HCT116 (cell line): ENCODE measurements at regions not wholly inside any gene's neighbourhood (a gene's known extent, or its start where the extent isn't known, plus 50 kb on each side); places are given as distances from the start of the nearest gene placed in this dataset.

Experiments
- ATAC-seq: fragments of 200-7000 bp; cut with Tn5 transposase; 2 replicates; pipeline ENCODE4 v1.9.1; 2020; ENCODE audit warnings: mild to moderate bottlenecking, moderate library complexity
- BruUV-seq: library from RNA; stranded (reverse); fragments of 400-500 nt; replicated peaks from 2 replicates; lab custom pipeline; 2021; lab: Mats Ljungman, UMichigan
- CTCF ChIA-PET: fragments of 300-600 bp; sonication (Branson Sonifier 250); formaldehyde crosslinking; loops from one replicate; lab custom pipeline; 2021; ENCODE audit warnings: antibody characterized with exemption; lab: Charles Lee
- POLR2A ChIA-PET: fragments of 300-600, 350-600 bp; sonication (Branson Sonifier 250); formaldehyde crosslinking; loops from one replicate; lab custom pipeline; 2021; ENCODE audit warnings: antibody characterized with exemption; lab: Charles Lee
- RAD21 ChIA-PET, 2 experiments: fragments of 300-600 bp; sonication (Branson Sonifier 250); formaldehyde crosslinking; loops; one replicate each; lab custom pipeline; 2023; ENCODE audit warnings: low total read pairs in 2 of 2; ENCODE audit not compliant: uncharacterized antibody in 2 of 2, unreplicated experiment in 2 of 2, low non-redundant PET in 1 of 2; lab: Charles Lee
- DNase-seq: peaks from one replicate; pipeline ENCODE4 v3.0.0-alpha.2; 2010; ENCODE audit warnings: low read depth, low spot score
- H2AFZ ChIP-seq: fragments of 200-600 bp; shearing (Covaris generic), sonication (generic); 2 replicates; pipeline ENCODE4 v1.6.1; 2017; ENCODE audit warnings: low read depth, mixed run types, mixed read lengths, antibody characterized with exemption, low read length; ENCODE audit not compliant: poor library complexity, severe bottlenecking
- H3K27ac ChIP-seq: 2 replicates; pipeline ENCODE4 v1.5.1; 2012; ENCODE audit warnings: low read depth, low read length
- H3K27me3 ChIP-seq: fragments of 200-600 bp; sonication (generic); 2 replicates; pipeline ENCODE4 v1.6.1; 2016; ENCODE audit warnings: mixed run types, low read length, mixed read lengths; ENCODE audit not compliant: insufficient read depth
- H3K36me3 ChIP-seq, 2 experiments: fragments of 200-500 bp in 1 of 2; fragments of 200-600 bp in 1 of 2; sonication (Bioruptor generic) in 1 of 2; sonication (generic) in 1 of 2; 2 replicates each; pipeline versions ENCODE4 v1.5.1 to v1.6.1; 2014 to 2016; ENCODE audit warnings: low read length in 2 of 2, inconsistent platforms in 1 of 2, mixed read lengths in 1 of 2, mixed run types in 1 of 2; ENCODE audit not compliant: insufficient read depth in 2 of 2, control insufficient read depth in 1 of 2
- H3K4me1 ChIP-seq, 2 experiments: fragments of 200-600 bp in 1 of 2; sonication (generic) in 1 of 2; 2 replicates each; pipeline versions ENCODE4 v1.5.1 to v1.6.1; 2012 to 2017; ENCODE audit warnings: low read length in 2 of 2, inconsistent platforms in 1 of 2, mild to moderate bottlenecking in 1 of 2, mixed read lengths in 1 of 2, mixed run types in 1 of 2, moderate library complexity in 1 of 2; ENCODE audit not compliant: insufficient read depth in 2 of 2, control insufficient read depth in 1 of 2
- H3K4me2 ChIP-seq: fragments of 200-600 bp; sonication (generic); 2 replicates; pipeline ENCODE4 v1.6.1; 2017; ENCODE audit warnings: mixed run types, low read length, mixed read lengths
- H3K4me3 ChIP-seq, 2 experiments: fragments of 200-600 bp in 1 of 2; sonication (generic) in 1 of 2; replicated peaks in 1 of 2; 2 replicates each; pipeline ENCODE4 v1.5.1; 2011 to 2016; ENCODE audit warnings: low read length in 2 of 2, control low read depth in 1 of 2, low read depth in 1 of 2, mild to moderate bottlenecking in 1 of 2, mixed read lengths in 1 of 2, mixed run types in 1 of 2
- H3K79me2 ChIP-seq: fragments of 200-600 bp; sonication (generic); 2 replicates; pipeline ENCODE4 v1.6.1; 2017; ENCODE audit warnings: mild to moderate bottlenecking, mixed run types, low read length, moderate library complexity, mixed read lengths; ENCODE audit not compliant: insufficient read depth
- H3K9ac ChIP-seq: fragments of 200-600 bp; sonication (generic); 2 replicates; pipeline ENCODE4 v1.6.1; 2016; ENCODE audit warnings: low read length, mixed read lengths
- H3K9me2 ChIP-seq: fragments of 200-600 bp; sonication (generic), shearing (Covaris generic); 2 replicates; pipeline ENCODE4 v1.6.1; 2017; ENCODE audit warnings: mixed run types, mild to moderate bottlenecking, moderate library complexity; ENCODE audit not compliant: insufficient read depth
- H3K9me3 ChIP-seq, 2 experiments: fragments of 200-500 bp in 1 of 2; fragments of 200-600 bp in 1 of 2; sonication (Bioruptor generic) in 1 of 2; sonication (generic) in 1 of 2; 2 replicates each; pipeline ENCODE4 v1.6.1; 2014 to 2017; ENCODE audit warnings: low read length in 2 of 2, mixed read lengths in 2 of 2, inconsistent platforms in 1 of 2, low read depth in 1 of 2, mild to moderate bottlenecking in 1 of 2, mixed run types in 1 of 2, moderate library complexity in 1 of 2; ENCODE audit not compliant: control insufficient read depth in 1 of 2, insufficient read depth in 1 of 2
- H4K20me1 ChIP-seq: fragments of 200-600 bp; sonication (generic), shearing (Covaris generic); 2 replicates; pipeline ENCODE4 v1.6.1; 2017; ENCODE audit warnings: mixed run types, mild to moderate bottlenecking, moderate library complexity; ENCODE audit not compliant: insufficient read depth
- EZH2phosphoT487 ChIP-seq: fragments of 200-600 bp; IDR thresholded peaks from 2 replicates; pipeline ENCODE4 v1.6.1; 2018; ENCODE audit warnings: antibody characterized with exemption, borderline replicate concordance
- FOSL1 ChIP-seq: IDR thresholded peaks from 2 replicates; pipeline ENCODE4 v1.6.1; 2012; ENCODE audit warnings: low read depth
- POLR2A ChIP-seq: IDR thresholded peaks from 2 replicates; pipeline ENCODE4 v1.7.0; 2011; ENCODE audit warnings: borderline replicate concordance; ENCODE audit not compliant: insufficient read depth, insufficient read length; ENCODE audit errors: extremely low read depth
- POLR2AphosphoS5 ChIP-seq: IDR thresholded peaks from 2 replicates; pipeline ENCODE4 v1.6.1; 2011; ENCODE audit warnings: mild to moderate bottlenecking, low read depth, low read length, moderate library complexity
- SIN3A ChIP-seq: IDR thresholded peaks from 2 replicates; pipeline ENCODE4 v1.6.1; 2012; ENCODE audit warnings: low read depth
- SP1 ChIP-seq: IDR thresholded peaks from 2 replicates; pipeline ENCODE4 v1.6.1; 2012; ENCODE audit warnings: low read depth
- TCF7L2 ChIP-seq: IDR thresholded peaks from 2 replicates; pipeline ENCODE4 v1.7.0; 2011; ENCODE audit warnings: borderline replicate concordance, inconsistent platforms; ENCODE audit not compliant: insufficient read depth, insufficient read length; ENCODE audit errors: extremely low read depth
- ZFX ChIP-seq: fragments of 450-650 bp; IDR thresholded peaks from 2 replicates; pipeline ENCODE4 v1.6.1; 2017
- ZNF274 ChIP-seq: fragments of 200-500 bp; sonication (Bioruptor generic); IDR thresholded peaks from 2 replicates; pipeline ENCODE4 v1.6.1; 2014; ENCODE audit warnings: mild to moderate bottlenecking, low read depth, low read length, inconsistent platforms
- intact Hi-C: fragments of 100-400 bp; cut with micrococcal nuclease; formaldehyde crosslinking; loops from 2 replicates; pipeline ENCODE4 v1.10.0; 2022
- TF ChIP-seq, protein P1 (sequence below): IDR thresholded peaks from 2 replicates; pipeline ENCODE4 v1.6.1; 2011; ENCODE audit warnings: mild to moderate bottlenecking, low read length, moderate library complexity; ENCODE audit not compliant: insufficient replicate concordance; ENCODE audit errors: extremely low read depth
- TF ChIP-seq, protein P2 (sequence below): IDR thresholded peaks from 2 replicates; pipeline ENCODE4 v1.6.1; 2012; ENCODE audit warnings: low read depth
- TF ChIP-seq, protein P3 (sequence below): IDR thresholded peaks from 2 replicates; pipeline ENCODE4 v1.6.1; 2012

DNA sequence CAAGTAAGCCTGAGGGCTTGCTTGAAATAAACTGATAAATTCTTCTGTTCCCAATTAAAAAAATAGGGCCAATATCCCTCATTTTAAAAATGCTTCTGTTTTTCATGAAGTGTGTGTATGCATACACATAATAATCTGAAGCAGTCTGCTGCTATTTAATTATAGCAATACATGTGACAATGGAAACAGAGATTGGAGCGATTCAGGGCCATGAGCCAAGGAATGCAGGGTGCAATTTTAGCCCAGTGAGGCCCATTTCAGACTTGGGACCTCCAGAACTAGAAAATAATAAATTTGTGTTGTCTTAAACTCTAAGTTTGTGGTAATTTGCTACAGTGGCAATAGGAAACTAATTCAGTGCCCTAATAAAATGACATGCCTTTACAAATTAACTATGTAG lies 264.9 kb downstream of the LTN1 start:
- TF ChIP-seq EZH2phosphoT487 = no peak
- no peak for TF ChIP-seq SP1
- no peak for TF ChIP-seq POLR2AphosphoS5
- TF ChIP-seq, protein P1, sequence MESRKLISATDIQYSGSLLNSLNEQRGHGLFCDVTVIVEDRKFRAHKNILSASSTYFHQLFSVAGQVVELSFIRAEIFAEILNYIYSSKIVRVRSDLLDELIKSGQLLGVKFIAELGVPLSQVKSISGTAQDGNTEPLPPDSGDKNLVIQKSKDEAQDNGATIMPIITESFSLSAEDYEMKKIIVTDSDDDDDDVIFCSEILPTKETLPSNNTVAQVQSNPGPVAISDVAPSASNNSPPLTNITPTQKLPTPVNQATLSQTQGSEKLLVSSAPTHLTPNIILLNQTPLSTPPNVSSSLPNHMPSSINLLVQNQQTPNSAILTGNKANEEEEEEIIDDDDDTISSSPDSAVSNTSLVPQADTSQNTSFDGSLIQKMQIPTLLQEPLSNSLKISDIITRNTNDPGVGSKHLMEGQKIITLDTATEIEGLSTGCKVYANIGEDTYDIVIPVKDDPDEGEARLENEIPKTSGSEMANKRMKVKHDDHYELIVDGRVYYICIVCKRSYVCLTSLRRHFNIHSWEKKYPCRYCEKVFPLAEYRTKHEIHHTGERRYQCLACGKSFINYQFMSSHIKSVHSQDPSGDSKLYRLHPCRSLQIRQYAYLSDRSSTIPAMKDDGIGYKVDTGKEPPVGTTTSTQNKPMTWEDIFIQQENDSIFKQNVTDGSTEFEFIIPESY = no peak
- TF ChIP-seq POLR2A = no peak
- TF ChIP-seq ZNF274 = no peak
- no peak for TF ChIP-seq SIN3A
- TF ChIP-seq, protein P2, sequence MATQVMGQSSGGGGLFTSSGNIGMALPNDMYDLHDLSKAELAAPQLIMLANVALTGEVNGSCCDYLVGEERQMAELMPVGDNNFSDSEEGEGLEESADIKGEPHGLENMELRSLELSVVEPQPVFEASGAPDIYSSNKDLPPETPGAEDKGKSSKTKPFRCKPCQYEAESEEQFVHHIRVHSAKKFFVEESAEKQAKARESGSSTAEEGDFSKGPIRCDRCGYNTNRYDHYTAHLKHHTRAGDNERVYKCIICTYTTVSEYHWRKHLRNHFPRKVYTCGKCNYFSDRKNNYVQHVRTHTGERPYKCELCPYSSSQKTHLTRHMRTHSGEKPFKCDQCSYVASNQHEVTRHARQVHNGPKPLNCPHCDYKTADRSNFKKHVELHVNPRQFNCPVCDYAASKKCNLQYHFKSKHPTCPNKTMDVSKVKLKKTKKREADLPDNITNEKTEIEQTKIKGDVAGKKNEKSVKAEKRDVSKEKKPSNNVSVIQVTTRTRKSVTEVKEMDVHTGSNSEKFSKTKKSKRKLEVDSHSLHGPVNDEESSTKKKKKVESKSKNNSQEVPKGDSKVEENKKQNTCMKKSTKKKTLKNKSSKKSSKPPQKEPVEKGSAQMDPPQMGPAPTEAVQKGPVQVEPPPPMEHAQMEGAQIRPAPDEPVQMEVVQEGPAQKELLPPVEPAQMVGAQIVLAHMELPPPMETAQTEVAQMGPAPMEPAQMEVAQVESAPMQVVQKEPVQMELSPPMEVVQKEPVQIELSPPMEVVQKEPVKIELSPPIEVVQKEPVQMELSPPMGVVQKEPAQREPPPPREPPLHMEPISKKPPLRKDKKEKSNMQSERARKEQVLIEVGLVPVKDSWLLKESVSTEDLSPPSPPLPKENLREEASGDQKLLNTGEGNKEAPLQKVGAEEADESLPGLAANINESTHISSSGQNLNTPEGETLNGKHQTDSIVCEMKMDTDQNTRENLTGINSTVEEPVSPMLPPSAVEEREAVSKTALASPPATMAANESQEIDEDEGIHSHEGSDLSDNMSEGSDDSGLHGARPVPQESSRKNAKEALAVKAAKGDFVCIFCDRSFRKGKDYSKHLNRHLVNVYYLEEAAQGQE = no peak
- TF ChIP-seq, protein P3, sequence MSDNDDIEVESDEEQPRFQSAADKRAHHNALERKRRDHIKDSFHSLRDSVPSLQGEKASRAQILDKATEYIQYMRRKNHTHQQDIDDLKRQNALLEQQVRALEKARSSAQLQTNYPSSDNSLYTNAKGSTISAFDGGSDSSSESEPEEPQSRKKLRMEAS = no peak
- TF ChIP-seq FOSL1 = no peak
- TF ChIP-seq TCF7L2 = no peak
- no peak for TF ChIP-seq ZFX
- CTCF ChIA-PET = no interaction called here
- Histone ChIP-seq H3K4me2 (no peak overlapping the region), H2AFZ (no peak overlapping the region), H4K20me1 (no peaks in the 10 kb centered on the region), H3K9me2 (no peaks in the 10 kb centered on the region), H3K9ac (no peak overlapping the region), H3K9me3 (no peaks in the 10 kb centered on the region), H3K27ac (no peak overlapping the region), H3K4me3 (no peak overlapping the region), H3K79me2 (no peaks in the 10 kb centered on the region), H3K4me1 (no peaks in the 10 kb centered on the region), H3K27me3 (no peaks in the 10 kb centered on the region), H3K36me3 (no peaks in the 10 kb centered on the region)
- DNase-seq (no peak), ATAC-seq (no peak)
- RAD21 ChIA-PET = no interaction called here
- no TSS peak for BruUV-seq
- POLR2A ChIA-PET = no interaction called here
- intact Hi-C loops = no loop called here
